ENCODE measurements at regions not wholly inside any gene's neighbourhood (a gene's known extent, or its start where the extent isn't known, plus 50 kb on each side); places are given as distances from the start of the nearest gene placed in this dataset.

- no peak overlapping the region for H3K9ac ChIP-seq (ENCODE audit: low read depth, low read length)
- H3K4me1 ChIP-seq (ENCODE audit: insufficient read depth, low read length), result peaks cover 9% of the 10 kb centered on the region; the same call in 1 of the 2 replicates
- no peaks in the 10 kb centered on the region for H3K36me3 ChIP-seq (ENCODE audit: insufficient read depth, low read length)
- H3K9me3 ChIP-seq (ENCODE audit: control insufficient read depth, insufficient read depth, low read length), result no peaks in the 10 kb centered on the region
Measured at GRCh38 chr1:38463074-38463473, 396.5 kb downstream of the RRAGC start.

- no peak overlapping the region for H3K9ac ChIP-seq (ENCODE audit: low read depth, low read length)
- H3K4me1 ChIP-seq (ENCODE audit: insufficient read depth, low read length), result peaks cover 9% of the 10 kb centered on the region; the same call in 1 of the 2 replicates
- no peaks in the 10 kb centered on the region for H3K9me3 ChIP-seq (ENCODE audit: control insufficient read depth, insufficient read depth, low read length)
- no peaks in the 10 kb centered on the region for H3K36me3 ChIP-seq (ENCODE audit: insufficient read depth, low read length)
Measured at GRCh38 chr1:38456531-38456876, 403.1 kb downstream of the RRAGC start.

DNA sequence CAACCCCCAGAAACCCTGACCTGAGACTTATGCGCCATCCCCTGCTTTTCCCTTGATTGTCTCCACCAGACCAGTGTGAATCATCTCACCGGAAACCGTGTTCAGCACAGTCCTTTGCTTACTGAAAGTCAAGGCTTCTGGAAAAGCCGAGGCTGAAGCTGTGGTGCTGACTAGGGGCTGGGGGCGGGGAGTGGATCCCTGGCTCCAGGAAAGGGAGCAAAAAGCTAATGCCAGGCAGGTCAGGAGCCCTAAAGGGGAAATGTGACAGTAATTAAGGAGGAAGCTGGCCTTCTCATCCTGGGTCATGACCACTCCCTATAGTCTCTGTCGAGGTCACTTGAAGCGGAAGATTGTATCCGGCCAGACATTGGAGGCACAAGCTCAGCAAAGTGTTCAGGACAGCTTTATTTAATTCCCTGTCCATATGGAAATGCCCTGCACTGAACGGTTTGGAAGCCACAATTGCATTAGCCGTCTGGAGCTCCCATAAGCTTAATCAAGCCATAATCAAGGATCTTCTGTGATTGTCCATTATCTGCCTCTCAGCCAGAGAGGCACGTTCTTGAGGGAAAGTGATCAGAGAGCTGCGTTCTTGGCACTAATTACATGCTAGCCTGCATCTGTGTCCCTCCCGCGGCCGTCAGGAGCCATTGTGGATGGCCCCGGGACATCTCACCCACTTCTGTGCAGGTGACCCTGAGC is 403.6 kb downstream of the RRAGC start:
- Histone ChIP-seq H3K36me3 (ENCODE audit: insufficient read depth, low read length) (no peaks in the 10 kb centered on the region), H3K4me1 (ENCODE audit: insufficient read depth, low read length) (peaks cover 9% of the 10 kb centered on the region; the same call in 1 of the 2 replicates), H3K9me3 (ENCODE audit: control insufficient read depth, insufficient read depth, low read length) (no peaks in the 10 kb centered on the region), H3K9ac (ENCODE audit: low read depth, low read length) (no peak overlapping the region)

GRCh38 chr1:38454749-38455441 is 404.7 kb downstream of the RRAGC start:
- Histone ChIP-seq H3K4me1 (ENCODE audit: insufficient read depth, low read length) (peaks cover 9% of the 10 kb centered on the region; the same call in 1 of the 2 replicates), H3K36me3 (ENCODE audit: insufficient read depth, low read length) (no peaks in the 10 kb centered on the region), H3K9ac (ENCODE audit: low read depth, low read length) (no peak overlapping the region), H3K9me3 (ENCODE audit: control insufficient read depth, insufficient read depth, low read length) (no peaks in the 10 kb centered on the region)

- H3K9me3 ChIP-seq (ENCODE audit: control insufficient read depth, insufficient read depth, low read length), result no peaks in the 10 kb centered on the region
- H3K36me3 ChIP-seq (ENCODE audit: insufficient read depth, low read length), result no peaks in the 10 kb centered on the region
- H3K9ac ChIP-seq (ENCODE audit: low read depth, low read length), result no peak overlapping the region
- H3K4me1 ChIP-seq (ENCODE audit: insufficient read depth, low read length), result peaks cover 13% of the 10 kb centered on the region; the same call in 1 of the 2 replicates
Measured at GRCh38 chr1:38454236-38454635, 405.3 kb downstream of the RRAGC start.

DNA sequence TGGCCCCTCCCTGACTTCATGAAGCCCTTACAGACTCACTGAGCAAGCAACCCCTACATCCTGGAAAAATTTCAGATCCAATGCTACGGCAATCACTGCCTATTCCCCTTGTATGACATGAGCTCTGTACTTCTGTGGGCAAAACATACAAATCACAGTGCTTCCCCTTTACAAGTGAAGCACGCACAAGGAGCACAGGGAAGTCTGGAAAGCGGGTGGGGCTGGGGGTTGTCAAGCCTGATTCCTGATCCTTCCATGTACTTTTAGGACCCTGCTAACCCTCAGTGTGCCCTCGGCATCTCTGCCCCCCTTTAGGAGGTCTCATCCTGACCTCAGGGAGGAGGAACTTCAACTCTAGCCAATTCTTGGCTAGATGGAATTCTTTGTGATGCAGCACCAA is 405.7 kb upstream of the POU3F1 start:
- Histone ChIP-seq H3K9ac (ENCODE audit: low read depth, low read length) (no peak overlapping the region), H3K4me1 (ENCODE audit: insufficient read depth, low read length) (peaks cover 16% of the 10 kb centered on the region; the same call in 1 of the 2 replicates), H3K9me3 (ENCODE audit: control insufficient read depth, insufficient read depth, low read length) (no peaks in the 10 kb centered on the region), H3K36me3 (ENCODE audit: insufficient read depth, low read length) (no peaks in the 10 kb centered on the region)

DNA sequence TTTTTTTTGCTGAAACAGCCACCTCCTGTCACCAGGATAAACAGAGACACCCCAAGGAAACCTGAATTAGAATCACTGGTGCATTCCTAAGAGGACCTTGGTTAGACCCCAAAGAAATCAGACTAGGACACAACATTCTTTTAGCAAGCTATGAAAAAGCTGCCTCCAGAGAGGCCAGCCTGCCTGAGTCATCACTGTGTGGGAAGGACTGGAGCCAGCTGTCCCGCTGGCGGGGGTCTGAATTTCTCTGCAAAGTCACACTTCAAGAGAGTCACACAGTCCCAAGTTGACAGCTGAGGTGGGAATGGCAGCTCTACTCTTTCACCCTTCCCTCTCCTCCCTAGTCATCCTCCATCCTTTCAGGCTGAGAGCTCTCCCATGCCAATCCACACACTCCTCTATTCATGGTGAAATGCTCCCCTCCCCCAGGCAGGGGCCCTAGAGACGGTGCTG is 405.0 kb upstream of the POU3F1 start:
- Histone ChIP-seq H3K9ac (ENCODE audit: low read depth, low read length) (no peak overlapping the region), H3K36me3 (ENCODE audit: insufficient read depth, low read length) (no peaks in the 10 kb centered on the region), H3K4me1 (ENCODE audit: insufficient read depth, low read length) (peaks cover 16% of the 10 kb centered on the region; the same call in 1 of the 2 replicates), H3K9me3 (ENCODE audit: control insufficient read depth, insufficient read depth, low read length) (no peaks in the 10 kb centered on the region)

- no peak overlapping the region for H3K9ac ChIP-seq (ENCODE audit: low read depth, low read length)
- no peaks in the 10 kb centered on the region for H3K36me3 ChIP-seq (ENCODE audit: insufficient read depth, low read length)
- no peaks in the 10 kb centered on the region for H3K9me3 ChIP-seq (ENCODE audit: control insufficient read depth, insufficient read depth, low read length)
- peaks cover 20% of the 10 kb centered on the region; the same call in 1 of the 2 replicates for H3K4me1 ChIP-seq (ENCODE audit: insufficient read depth, low read length)
Measured at GRCh38 chr1:38448893-38449292, 402.3 kb upstream of the POU3F1 start.

DNA sequence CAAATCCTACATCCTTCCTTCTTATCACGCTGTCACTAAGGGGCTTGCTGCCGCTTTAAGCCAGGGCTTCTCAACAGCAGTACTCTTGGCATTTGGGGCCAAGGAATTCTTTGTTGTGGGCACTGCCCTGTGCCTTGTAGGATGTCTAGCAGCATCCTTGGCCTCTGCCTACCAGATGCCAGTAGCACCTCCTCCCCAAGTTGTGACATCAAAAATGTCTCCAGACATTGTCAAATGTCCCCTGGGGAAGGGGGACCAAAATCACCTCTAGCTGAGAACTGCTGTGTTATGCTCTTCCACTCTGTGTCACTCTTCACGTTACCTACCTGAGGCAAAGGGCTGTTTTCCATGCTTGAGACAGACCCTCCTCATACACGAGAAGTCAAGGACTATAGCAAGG is 400.3 kb upstream of the POU3F1 start:
- Histone ChIP-seq H3K36me3 (ENCODE audit: insufficient read depth, low read length) (no peaks in the 10 kb centered on the region), H3K9me3 (ENCODE audit: control insufficient read depth, insufficient read depth, low read length) (no peaks in the 10 kb centered on the region), H3K9ac (ENCODE audit: low read depth, low read length) (no peak overlapping the region), H3K4me1 (ENCODE audit: insufficient read depth, low read length) (peaks cover 14% of the 10 kb centered on the region; the same call in 1 of the 2 replicates)

- peaks cover 11% of the 10 kb centered on the region; the same call in 1 of the 2 replicates for H3K4me1 ChIP-seq (ENCODE audit: insufficient read depth, low read length)
- H3K9me3 ChIP-seq (ENCODE audit: control insufficient read depth, insufficient read depth, low read length), result no peaks in the 10 kb centered on the region
- no peaks in the 10 kb centered on the region for H3K36me3 ChIP-seq (ENCODE audit: insufficient read depth, low read length)
- no peak overlapping the region for H3K9ac ChIP-seq (ENCODE audit: low read depth, low read length)
Measured at GRCh38 chr1:38444770-38445442, 398.3 kb upstream of the POU3F1 start.

- no peak overlapping the region for H3K9ac ChIP-seq (ENCODE audit: low read depth, low read length)
- H3K4me1 ChIP-seq (ENCODE audit: insufficient read depth, low read length), result peaks cover 8% of the 10 kb centered on the region; the same call in 1 of the 2 replicates
- no peaks in the 10 kb centered on the region for H3K9me3 ChIP-seq (ENCODE audit: control insufficient read depth, insufficient read depth, low read length)
- no peaks in the 10 kb centered on the region for H3K36me3 ChIP-seq (ENCODE audit: insufficient read depth, low read length)
Measured at GRCh38 chr1:38444311-38444710, 397.7 kb upstream of the POU3F1 start.

DNA sequence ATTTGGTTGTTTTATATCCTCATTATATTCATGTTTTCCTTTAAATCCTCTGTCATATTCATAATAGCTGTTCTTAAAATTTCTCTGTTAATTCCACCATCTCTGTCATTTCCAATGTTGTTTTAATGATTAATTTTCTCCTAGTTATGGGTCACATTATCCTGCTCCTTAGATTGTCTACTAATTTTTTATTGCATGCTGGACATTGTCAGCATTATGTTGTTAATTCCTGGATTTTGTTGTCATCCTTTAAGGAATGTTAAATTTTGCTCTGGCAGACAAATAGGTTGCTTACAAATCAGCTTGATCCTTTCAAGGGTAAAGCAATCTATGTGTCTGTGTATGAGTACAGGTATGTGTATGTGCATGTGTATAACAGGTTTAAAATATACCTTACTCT is 393.8 kb upstream of the POU3F1 start:
- Histone ChIP-seq H3K4me1 (ENCODE audit: insufficient read depth, low read length) (0 out of 2 replicates have a peak, but pooled peaks cover 4% of the 10 kb centered on the region), H3K9me3 (ENCODE audit: control insufficient read depth, insufficient read depth, low read length) (no peaks in the 10 kb centered on the region), H3K9ac (ENCODE audit: low read depth, low read length) (no peak overlapping the region), H3K36me3 (ENCODE audit: insufficient read depth, low read length) (no peaks in the 10 kb centered on the region)

DNA sequence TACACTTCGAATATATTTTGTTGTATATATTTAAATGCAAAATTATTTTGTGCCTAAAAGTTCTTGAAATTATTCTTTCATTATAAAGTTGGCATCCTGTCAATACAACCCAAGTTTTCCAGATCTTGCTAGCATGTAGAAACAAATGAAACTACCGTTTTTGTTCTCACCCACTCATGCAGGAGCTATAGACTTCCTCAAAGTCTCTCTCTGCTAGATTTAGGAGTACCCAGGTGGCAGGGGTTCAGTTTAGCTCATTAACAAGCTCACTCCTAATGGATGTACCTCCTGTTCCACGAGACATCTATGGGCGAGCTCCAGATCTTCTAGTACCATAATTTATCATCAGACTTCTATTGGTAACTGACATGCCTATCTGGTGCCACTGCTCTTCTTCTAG is 390.2 kb upstream of the POU3F1 start:
- H3K9ac ChIP-seq (ENCODE audit: low read depth, low read length), result no peak overlapping the region
- peaks cover 10% of the 10 kb centered on the region; the same call in 1 of the 2 replicates for H3K4me1 ChIP-seq (ENCODE audit: insufficient read depth, low read length)
- no peaks in the 10 kb centered on the region for H3K36me3 ChIP-seq (ENCODE audit: insufficient read depth, low read length)
- H3K9me3 ChIP-seq (ENCODE audit: control insufficient read depth, insufficient read depth, low read length), result no peaks in the 10 kb centered on the region

- H3K4me1 ChIP-seq (ENCODE audit: insufficient read depth, low read length), result peaks cover 16% of the 10 kb centered on the region; the same call in 1 of the 2 replicates
- no peak overlapping the region for H3K9ac ChIP-seq (ENCODE audit: low read depth, low read length)
- no peaks in the 10 kb centered on the region for H3K9me3 ChIP-seq (ENCODE audit: control insufficient read depth, insufficient read depth, low read length)
- H3K36me3 ChIP-seq (ENCODE audit: insufficient read depth, low read length), result peaks cover 4% of the 10 kb centered on the region
Measured at GRCh38 chr1:38436006-38436405, 389.4 kb upstream of the POU3F1 start.

Data from ES-I3 (cell line).